Astrocyte of the spinal cord (primary cell): ENCODE measurements at regions not wholly inside any gene's neighbourhood (a gene's known extent, or its start where the extent isn't known, plus 50 kb on each side); places are given as distances from the start of the nearest gene placed in this dataset.

Source experiments
- DNase-seq: peaks from one replicate; pipeline ENCODE4 v3.0.0; 2011; ENCODE audit warnings: low read depth, low spot score
- H3K4me3 ChIP-seq: 2 replicates; pipeline ENCODE4 v1.5.1; 2011; ENCODE audit warnings: low read depth, mild to moderate bottlenecking, low read length, moderate library complexity
- CTCF ChIP-seq: IDR thresholded peaks from 2 replicates; pipeline ENCODE4 v1.5.1; 2012; ENCODE audit warnings: low read depth, mild to moderate bottlenecking, low read length, inconsistent platforms
- in situ Hi-C: cut with HindIII; loops from 2 replicates; pipeline ENCODE4 v1.10.0; 2017; ENCODE audit warnings: low sequenced_read_pairs

DNA sequence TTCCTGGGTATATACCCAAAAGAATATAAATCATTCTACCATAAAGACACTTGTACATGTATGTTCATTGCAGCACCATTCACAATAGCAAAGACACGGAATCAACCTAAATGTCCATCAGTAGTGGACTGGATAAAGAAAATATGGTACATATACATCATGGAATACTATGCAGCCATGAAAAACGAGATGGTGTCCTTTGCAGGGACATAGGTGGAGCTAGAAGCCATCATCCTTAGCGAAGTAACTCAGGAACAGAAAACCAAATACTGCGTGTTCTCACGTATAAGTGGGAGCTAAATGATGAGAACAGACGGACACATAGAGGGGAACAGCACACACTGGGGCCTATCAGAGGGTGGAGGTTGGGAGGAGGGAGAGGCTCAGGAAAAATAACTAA is 183.7 kb upstream of the CELF2 start:
- no peak overlapping the region for H3K4me3 ChIP-seq
- no peak for TF ChIP-seq CTCF
- DNase-seq: no peak
- in situ Hi-C loops: no loop called here

GRCh38 chr10:10844251-10844650 is 173.4 kb upstream of the CELF2 start:
- in situ Hi-C loops: no loop called here
- TF ChIP-seq CTCF: no peak
- DNase-seq: no peak
- H3K4me3 ChIP-seq: no peak overlapping the region

- TF ChIP-seq CTCF: no peak
- in situ Hi-C loops: no loop called here
- no peak overlapping the region for H3K4me3 ChIP-seq
- no peak for DNase-seq
These were observed 172.5 kb upstream of the CELF2 start for GRCh38 chr10:10845185-10845584.

DNA sequence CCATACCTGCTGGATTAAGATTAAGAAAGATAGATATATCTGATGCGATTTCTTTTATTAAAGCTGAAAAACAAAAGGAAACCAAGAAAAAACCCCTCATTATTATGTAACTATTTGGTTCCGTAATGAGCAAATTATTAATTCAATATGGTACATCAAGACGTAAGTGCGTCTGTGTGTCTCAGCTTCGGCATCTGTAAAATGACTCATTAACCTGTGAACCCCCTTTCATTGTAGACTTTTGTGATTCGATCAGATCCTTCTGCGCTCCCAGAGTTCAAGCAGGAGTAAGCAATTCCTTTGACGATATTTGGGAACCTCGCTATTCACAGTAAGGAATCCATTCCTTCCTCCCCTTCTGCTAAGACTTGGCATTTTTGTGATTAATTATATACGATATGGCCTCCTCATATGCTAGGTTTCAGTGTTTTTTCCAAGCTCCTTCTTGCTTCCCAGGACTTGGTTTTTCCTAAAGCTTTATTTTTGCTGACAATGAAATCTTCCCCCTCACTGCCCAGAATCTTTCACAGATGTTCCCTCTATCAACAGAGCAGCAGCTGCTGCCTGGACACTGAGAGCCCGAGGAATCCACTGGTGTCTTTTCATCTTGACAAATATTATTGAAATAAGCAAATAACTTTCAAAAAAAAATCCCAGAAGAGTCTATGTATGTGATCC is 171.7 kb upstream of the CELF2 start:
- TF ChIP-seq CTCF: no peak
- DNase-seq: no peak
- in situ Hi-C loops: no loop called here
- no peak overlapping the region for H3K4me3 ChIP-seq

GRCh38 chr10:10846504-10846900 is 171.2 kb upstream of the CELF2 start:
- no peak overlapping the region for H3K4me3 ChIP-seq
- in situ Hi-C loops: no loop called here
- DNase-seq: no peak
- TF ChIP-seq CTCF: no peak

DNA sequence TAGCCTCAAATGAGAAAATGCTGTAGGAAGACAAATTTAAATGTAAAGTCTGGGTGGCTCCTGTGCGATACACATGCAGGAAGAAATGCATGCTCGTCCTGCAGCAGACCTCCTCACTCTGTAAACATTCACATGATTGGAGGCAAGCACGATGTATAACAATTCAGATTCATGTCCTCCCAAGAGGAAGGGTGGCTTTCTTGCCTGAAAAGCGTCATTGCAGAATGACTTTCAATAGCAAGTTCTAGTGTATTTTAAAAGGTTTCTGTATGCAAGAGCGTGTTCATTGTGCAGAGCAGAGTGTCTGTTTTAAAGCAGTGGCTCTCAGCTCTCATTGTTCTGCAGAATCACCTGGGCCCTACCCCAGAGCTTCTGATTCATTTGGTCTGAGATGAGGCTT is 170.3 kb upstream of the CELF2 start:
- no peak for DNase-seq
- in situ Hi-C loops: no loop called here
- H3K4me3 ChIP-seq: no peak overlapping the region

More for the DNA sequence above, 170.3 kb upstream of the CELF2 start:
- no peak for TF ChIP-seq CTCF
